NB4 (cell line): ENCODE measurements at regions not wholly inside any gene's neighbourhood (a gene's known extent, or its start where the extent isn't known, plus 50 kb on each side); places are given as distances from the start of the nearest gene placed in this dataset.

Experiments
- MYC ChIP-seq: IDR thresholded peaks from 2 replicates; pipeline ENCODE4 v1.6.1; 2011; ENCODE audit warnings: low read depth, low read length
- POLR2A ChIP-seq: IDR thresholded peaks from 2 replicates; pipeline ENCODE4 v1.6.1; 2011; ENCODE audit warnings: mild to moderate bottlenecking; ENCODE audit not compliant: insufficient read length; ENCODE audit errors: extremely low read depth
- TF ChIP-seq, protein P1 (sequence below): IDR thresholded peaks from one replicate; pipeline ENCODE4 v1.5.1; 2012; ENCODE audit warnings: low read depth, low read length
- TF ChIP-seq, protein P2 (sequence below): IDR thresholded peaks from 2 replicates; pipeline ENCODE4 v1.6.1; 2011; ENCODE audit warnings: low read depth, low read length

DNA sequence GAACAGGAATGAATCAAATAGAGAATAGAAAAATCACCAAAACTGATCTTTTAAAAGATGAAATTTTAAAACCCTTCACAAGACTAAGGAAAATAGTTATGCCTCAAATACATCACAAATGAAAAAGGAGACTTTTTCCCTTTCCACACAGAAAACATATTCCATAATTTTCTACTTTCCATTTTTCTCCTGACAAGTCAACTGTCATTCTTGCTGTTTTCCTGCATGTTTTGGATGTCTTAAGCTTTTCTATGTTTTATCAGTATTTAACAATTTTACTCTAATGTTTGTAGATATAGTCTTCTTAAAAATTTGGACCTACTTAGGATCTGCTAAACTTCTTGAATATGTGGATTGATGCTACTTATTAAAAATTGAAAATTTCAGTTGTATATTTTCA is 810.8 kb downstream of the OLFM4 start:
- TF ChIP-seq, protein P1, sequence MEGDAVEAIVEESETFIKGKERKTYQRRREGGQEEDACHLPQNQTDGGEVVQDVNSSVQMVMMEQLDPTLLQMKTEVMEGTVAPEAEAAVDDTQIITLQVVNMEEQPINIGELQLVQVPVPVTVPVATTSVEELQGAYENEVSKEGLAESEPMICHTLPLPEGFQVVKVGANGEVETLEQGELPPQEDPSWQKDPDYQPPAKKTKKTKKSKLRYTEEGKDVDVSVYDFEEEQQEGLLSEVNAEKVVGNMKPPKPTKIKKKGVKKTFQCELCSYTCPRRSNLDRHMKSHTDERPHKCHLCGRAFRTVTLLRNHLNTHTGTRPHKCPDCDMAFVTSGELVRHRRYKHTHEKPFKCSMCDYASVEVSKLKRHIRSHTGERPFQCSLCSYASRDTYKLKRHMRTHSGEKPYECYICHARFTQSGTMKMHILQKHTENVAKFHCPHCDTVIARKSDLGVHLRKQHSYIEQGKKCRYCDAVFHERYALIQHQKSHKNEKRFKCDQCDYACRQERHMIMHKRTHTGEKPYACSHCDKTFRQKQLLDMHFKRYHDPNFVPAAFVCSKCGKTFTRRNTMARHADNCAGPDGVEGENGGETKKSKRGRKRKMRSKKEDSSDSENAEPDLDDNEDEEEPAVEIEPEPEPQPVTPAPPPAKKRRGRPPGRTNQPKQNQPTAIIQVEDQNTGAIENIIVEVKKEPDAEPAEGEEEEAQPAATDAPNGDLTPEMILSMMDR: no peak
- TF ChIP-seq POLR2A (no peak), MYC (no peak)
- TF ChIP-seq, protein P2, sequence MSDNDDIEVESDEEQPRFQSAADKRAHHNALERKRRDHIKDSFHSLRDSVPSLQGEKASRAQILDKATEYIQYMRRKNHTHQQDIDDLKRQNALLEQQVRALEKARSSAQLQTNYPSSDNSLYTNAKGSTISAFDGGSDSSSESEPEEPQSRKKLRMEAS: no peak
